CD4-positive, alpha-beta T cell (primary cell): ENCODE measurements at regions not wholly inside any gene's neighbourhood (a gene's known extent, or its start where the extent isn't known, plus 50 kb on each side); places are given as distances from the start of the nearest gene placed in this dataset.

Experiments
- ATAC-seq: fragments of 200-7000 bp; cut with Tn5 transposase; one replicate; pipeline ENCODE4 v1.10.0; 2022; ENCODE audit warnings: mild to moderate bottlenecking; ENCODE audit not compliant: poor library complexity
- CTCF ChIA-PET: fragments of 350-600 bp; sonication (Branson Sonifier 250); formaldehyde crosslinking; loops from one replicate; lab custom pipeline; 2021; ENCODE audit warnings: antibody characterized with exemption, inconsistent platforms; lab: Charles Lee
- POLR2A ChIA-PET: fragments of 350-600 bp; sonication (Branson Sonifier 250); formaldehyde crosslinking; loops from one replicate; lab custom pipeline; 2021; ENCODE audit warnings: antibody characterized with exemption, inconsistent platforms; lab: Charles Lee
- DNase-seq, 14 experiments: peaks; one replicate each; pipeline ENCODE4 v3.0.0-alpha.2; 2013 to 2020; ENCODE audit warnings: mixed read lengths in 2 of 14
- H3K27ac ChIP-seq, 2 donors: one replicate each; pipeline versions ENCODE4 v1.5.1 to v1.7.0; 2013; ENCODE audit warnings: low read length in 2 of 2, low read depth in 1 of 2, mild to moderate bottlenecking in 1 of 2
- H3K27me3 ChIP-seq, 2 experiments: 1 replicate in 1 of 2; 2 replicates in 1 of 2; pipeline versions ENCODE4 v1.6.1 to v1.7.0; 2013; ENCODE audit warnings: low read length in 2 of 2, control low read depth in 1 of 2, mild to moderate bottlenecking in 1 of 2, moderate library complexity in 1 of 2; ENCODE audit not compliant: insufficient read depth in 2 of 2, control insufficient read depth in 1 of 2
- H3K36me3 ChIP-seq: one replicate; pipeline ENCODE4 v1.6.1; 2013; ENCODE audit warnings: low read length, control low read depth; ENCODE audit not compliant: insufficient read depth
- H3K4me1 ChIP-seq: one replicate; pipeline ENCODE4 v1.6.1; 2013; ENCODE audit warnings: low read length, control low read depth; ENCODE audit not compliant: insufficient read depth
- H3K4me3 ChIP-seq: one replicate; pipeline ENCODE4 v1.5.1; 2013; ENCODE audit warnings: mild to moderate bottlenecking, low read length, moderate library complexity
- H3K9me3 ChIP-seq, 2 experiments: 1 replicate in 1 of 2; 2 replicates in 1 of 2; pipeline versions ENCODE4 v1.6.1 to v1.7.0; 2013; ENCODE audit warnings: low read length in 2 of 2, mild to moderate bottlenecking in 2 of 2, control low read depth in 1 of 2, moderate library complexity in 1 of 2; ENCODE audit not compliant: control insufficient read depth in 1 of 2, insufficient read depth in 1 of 2
- H3K27ac Mint-ChIP-seq: one replicate; pipeline ENCODE4 v1.8.0; 2020; ENCODE audit warnings: mixed read lengths
- H3K27me3 Mint-ChIP-seq: one replicate; pipeline ENCODE4 v1.8.0; 2021; ENCODE audit warnings: mixed read lengths
- H3K36me3 Mint-ChIP-seq: one replicate; pipeline ENCODE4 v1.8.0; 2021; ENCODE audit warnings: low read depth, mixed read lengths
- H3K4me1 Mint-ChIP-seq: one replicate; pipeline ENCODE4 v1.8.0; 2021; ENCODE audit warnings: low read depth, mixed read lengths
- H3K4me3 Mint-ChIP-seq: one replicate; pipeline ENCODE4 v1.8.0; 2020; ENCODE audit warnings: mild to moderate bottlenecking, mixed read lengths
- H3K9me3 Mint-ChIP-seq: one replicate; pipeline ENCODE4 v1.8.0; 2020; ENCODE audit warnings: mixed read lengths
- CTCF ChIP-seq: fragments of 200-600 bp; IDR thresholded peaks from one replicate; pipeline ENCODE4 v1.8.0; 2022; ENCODE audit warnings: antibody characterized with exemption, mild to moderate bottlenecking
- intact Hi-C, 2 experiments: fragments of 100-400 bp; cut with DNase I in 1 of 2; cut with micrococcal nuclease in 1 of 2; formaldehyde crosslinking; loops; one replicate each; pipeline versions ENCODE4 v1.15.1 to v1.9.0; 2023 to 2025; cut with DNase I, micrococcal nuclease

GRCh38 chr9:22363421-22363887 is 83.2 kb upstream of the DMRTA1 start:
- POLR2A ChIA-PET = no interaction called here
- no peak overlapping the region for H3K4me3 ChIP-seq
- no peaks in the 10 kb centered on the region for H3K4me1 ChIP-seq
- H3K9me3 ChIP-seq = peaks cover 0 to 9% of the 10 kb centered on the region in 2 experiments
- H3K36me3 ChIP-seq = no peaks in the 10 kb centered on the region
- no peaks in the 10 kb centered on the region for H3K36me3 Mint-ChIP-seq
- H3K27me3 Mint-ChIP-seq = no peaks in the 10 kb centered on the region
- no peaks in the 10 kb centered on the region for H3K9me3 Mint-ChIP-seq
- ATAC-seq = no peak
- no peak overlapping the region for H3K27ac Mint-ChIP-seq
- no peaks in the 10 kb centered on the region for H3K4me1 Mint-ChIP-seq
- H3K4me3 Mint-ChIP-seq = no peak overlapping the region
- intact Hi-C loops = no loop called here
- no peak overlapping the region for H3K27ac ChIP-seq
- no peaks in the 10 kb centered on the region for H3K27me3 ChIP-seq
- DNase-seq = peak in 1 of 14 experiments; percentile 5
- CTCF ChIA-PET = no interaction called here
- no peak for TF ChIP-seq CTCF

GRCh38 chr9:22373636-22374035 is 73.0 kb upstream of the DMRTA1 start:
- Mint-ChIP-seq H3K4me3 (no peak overlapping the region), H3K27ac (no peak overlapping the region), H3K4me1 (no peaks in the 10 kb centered on the region), H3K36me3 (no peaks in the 10 kb centered on the region), H3K27me3 (no peaks in the 10 kb centered on the region), H3K9me3 (peaks cover 4% of the 10 kb centered on the region)
- ChIA-PET POLR2A (no interaction called here), CTCF (no interaction called here)
- Histone ChIP-seq H3K27me3 (no peaks in the 10 kb centered on the region), H3K4me3 (no peak overlapping the region), H3K27ac (no peak overlapping the region), H3K9me3 (no peaks in the 10 kb centered on the region), H3K36me3 (no peaks in the 10 kb centered on the region), H3K4me1 (no peaks in the 10 kb centered on the region)
- TF ChIP-seq CTCF = no peak
- intact Hi-C loops = no loop called here
- ATAC-seq (no peak), DNase-seq (no peak)

GRCh38 chr9:22374051-22374450 is 72.6 kb upstream of the DMRTA1 start:
- H3K36me3 Mint-ChIP-seq = no peaks in the 10 kb centered on the region
- TF ChIP-seq CTCF = no peak
- Histone ChIP-seq H3K27me3 (no peaks in the 10 kb centered on the region), H3K27ac (no peak overlapping the region), H3K9me3 (no peaks in the 10 kb centered on the region), H3K36me3 (no peaks in the 10 kb centered on the region), H3K4me3 (no peak overlapping the region), H3K4me1 (no peaks in the 10 kb centered on the region)
- H3K9me3 Mint-ChIP-seq = peaks cover 4% of the 10 kb centered on the region
- no peak for DNase-seq
- H3K27me3 Mint-ChIP-seq = no peaks in the 10 kb centered on the region
- H3K4me1 Mint-ChIP-seq = no peaks in the 10 kb centered on the region
- intact Hi-C loops = no loop called here
- no peak for ATAC-seq
- H3K27ac Mint-ChIP-seq = no peak overlapping the region
- ChIA-PET CTCF (no interaction called here), POLR2A (no interaction called here)
- no peak overlapping the region for H3K4me3 Mint-ChIP-seq
